OCI-LY3 (cell line): ENCODE measurements at regions not wholly inside any gene's neighbourhood (a gene's known extent, or its start where the extent isn't known, plus 50 kb on each side); places are given as distances from the start of the nearest gene placed in this dataset.
"Not testable (repeated sequence)": the region's sequence is repeated elsewhere in the genome, so short reads cannot be mapped to it uniquely, and the experiment has no call there.

Experiments
- H2AFZ ChIP-seq: fragments of 200-600, 300-600 bp; shearing (Covaris generic); 2 replicates; pipeline ENCODE4 v1.6.0; 2014; ENCODE audit warnings: antibody characterized with exemption, low read depth, low read length
- H3K27ac ChIP-seq: fragments of 200-600, 300-600 bp; sonication (generic); 2 replicates; pipeline ENCODE4 v1.5.1; 2014; ENCODE audit warnings: mild to moderate bottlenecking, low read length, moderate library complexity, mixed read lengths
- H3K27me3 ChIP-seq: fragments of 200-600, 300-600 bp; sonication (generic); 2 replicates; pipeline ENCODE4 v1.6.1; 2014; ENCODE audit warnings: low read depth, low read length, mixed read lengths
- H3K36me3 ChIP-seq: fragments of 200-600, 300-600 bp; sonication (generic); replicated peaks from 2 replicates; pipeline ENCODE3; 2014; ENCODE audit warnings: low read depth, low read length, mixed read lengths
- H3K4me1 ChIP-seq: fragments of 300-600, 200-600 bp; sonication (generic); 2 replicates; pipeline ENCODE4 v1.6.1; 2014; ENCODE audit warnings: low read length, mixed read lengths
- H3K4me2 ChIP-seq: fragments of 200-600, 300-600 bp; sonication (generic); 2 replicates; pipeline ENCODE4 v1.6.1; 2014; ENCODE audit warnings: low read length, mixed read lengths
- H3K4me3 ChIP-seq: fragments of 300-600, 200-600 bp; sonication (generic); 2 replicates; pipeline ENCODE4 v1.5.1; 2014; ENCODE audit warnings: antibody characterized with exemption, mild to moderate bottlenecking, low read length, moderate library complexity
- H3K79me2 ChIP-seq: fragments of 300-600, 200-600 bp; shearing (Covaris generic); 2 replicates; pipeline ENCODE4 v1.6.1; 2014; ENCODE audit warnings: mild to moderate bottlenecking, low read length, mixed read lengths
- H3K9ac ChIP-seq: fragments of 300-600, 200-600 bp; shearing (Covaris generic); 2 replicates; pipeline ENCODE4 v1.6.0; 2014; ENCODE audit warnings: mild to moderate bottlenecking, low read length, moderate library complexity
- H3K9me3 ChIP-seq: fragments of 200-600, 300-600 bp; shearing (Covaris generic); 2 replicates; pipeline ENCODE4 v1.6.1; 2014; ENCODE audit warnings: low read length, mixed read lengths; ENCODE audit not compliant: insufficient read depth
- H4K20me1 ChIP-seq: fragments of 200-600, 300-600 bp; sonication (generic); 2 replicates; pipeline ENCODE4 v1.6.1; 2016; ENCODE audit warnings: low read length, mixed read lengths; ENCODE audit not compliant: insufficient read depth
- EZH2phosphoT487 ChIP-seq: fragments of 200-600 bp; shearing (Covaris generic); IDR thresholded peaks from 2 replicates; pipeline ENCODE4 v1.6.1; 2018; ENCODE audit warnings: antibody characterized with exemption, mixed run types, low read depth
- TF ChIP-seq, protein P1 (sequence below): fragments of 200-600, 300-600 bp; sonication (generic); IDR thresholded peaks from 2 replicates; pipeline ENCODE4 v1.5.1; 2014; ENCODE audit warnings: antibody characterized with exemption, low read length, low read depth

DNA sequence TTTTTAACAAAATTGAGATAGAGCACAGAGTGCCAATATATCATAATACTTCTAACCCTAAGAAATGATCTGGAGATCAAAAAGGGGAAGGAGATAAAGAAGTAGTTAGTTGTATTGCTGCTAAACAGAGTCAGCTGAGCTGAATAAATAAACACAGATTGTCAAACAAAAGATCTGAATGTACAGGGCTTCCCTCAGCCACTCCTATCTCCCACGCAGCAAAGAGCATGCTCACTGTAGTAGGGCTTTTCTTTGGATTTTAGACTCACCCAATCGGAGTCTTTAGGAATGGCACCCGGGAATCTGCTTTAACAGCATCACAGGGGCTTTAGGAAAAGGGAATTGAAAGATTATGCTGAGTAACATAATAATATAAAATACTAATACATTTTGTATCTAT lies 222.2 kb upstream of the STXBP5 start:
- no peak overlapping the region for H2AFZ ChIP-seq
- no peaks in the 10 kb centered on the region for H4K20me1 ChIP-seq
- TF ChIP-seq, protein P1, sequence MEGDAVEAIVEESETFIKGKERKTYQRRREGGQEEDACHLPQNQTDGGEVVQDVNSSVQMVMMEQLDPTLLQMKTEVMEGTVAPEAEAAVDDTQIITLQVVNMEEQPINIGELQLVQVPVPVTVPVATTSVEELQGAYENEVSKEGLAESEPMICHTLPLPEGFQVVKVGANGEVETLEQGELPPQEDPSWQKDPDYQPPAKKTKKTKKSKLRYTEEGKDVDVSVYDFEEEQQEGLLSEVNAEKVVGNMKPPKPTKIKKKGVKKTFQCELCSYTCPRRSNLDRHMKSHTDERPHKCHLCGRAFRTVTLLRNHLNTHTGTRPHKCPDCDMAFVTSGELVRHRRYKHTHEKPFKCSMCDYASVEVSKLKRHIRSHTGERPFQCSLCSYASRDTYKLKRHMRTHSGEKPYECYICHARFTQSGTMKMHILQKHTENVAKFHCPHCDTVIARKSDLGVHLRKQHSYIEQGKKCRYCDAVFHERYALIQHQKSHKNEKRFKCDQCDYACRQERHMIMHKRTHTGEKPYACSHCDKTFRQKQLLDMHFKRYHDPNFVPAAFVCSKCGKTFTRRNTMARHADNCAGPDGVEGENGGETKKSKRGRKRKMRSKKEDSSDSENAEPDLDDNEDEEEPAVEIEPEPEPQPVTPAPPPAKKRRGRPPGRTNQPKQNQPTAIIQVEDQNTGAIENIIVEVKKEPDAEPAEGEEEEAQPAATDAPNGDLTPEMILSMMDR = no peak
- TF ChIP-seq EZH2phosphoT487 = no peak
- no peak overlapping the region for H3K27ac ChIP-seq
- H3K36me3 ChIP-seq = no peaks in the 10 kb centered on the region
- no peak overlapping the region for H3K4me2 ChIP-seq
- H3K9me3 ChIP-seq = no peaks in the 10 kb centered on the region
- no peaks in the 10 kb centered on the region for H3K4me1 ChIP-seq
- no peaks in the 10 kb centered on the region for H3K27me3 ChIP-seq
- no peak overlapping the region for H3K4me3 ChIP-seq
- H3K79me2 ChIP-seq = no peaks in the 10 kb centered on the region
- no peak overlapping the region for H3K9ac ChIP-seq

DNA sequence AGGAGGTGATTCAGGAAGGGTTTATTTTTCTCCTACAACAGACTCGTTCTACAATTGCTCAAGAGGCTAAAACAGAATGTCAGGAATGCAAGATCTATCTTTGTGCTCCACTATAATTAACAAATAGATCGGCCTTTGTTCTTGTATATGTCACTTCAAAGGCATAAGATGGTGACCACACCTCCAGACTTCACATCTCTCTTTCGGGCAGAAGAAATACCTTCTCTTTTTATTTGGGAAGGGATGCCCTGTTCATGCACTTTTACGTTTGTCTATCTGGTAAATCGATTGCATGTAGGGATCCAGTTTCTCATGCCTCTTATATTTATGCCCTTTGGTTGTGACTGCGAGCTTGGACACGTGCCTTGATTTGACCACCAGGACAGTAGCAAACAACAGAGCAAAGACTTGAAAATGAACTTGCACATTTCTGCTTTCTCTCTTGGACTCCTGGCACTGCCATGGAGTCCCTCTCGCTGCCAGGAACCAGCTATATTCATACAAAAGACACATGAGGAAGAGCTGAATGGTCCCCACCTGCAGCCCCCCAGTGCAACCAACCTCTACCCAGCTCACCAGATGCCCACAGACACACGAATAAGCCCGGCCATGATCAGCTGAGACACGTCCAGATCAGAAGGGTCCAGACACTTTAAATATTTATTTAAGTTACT lies 219.8 kb upstream of the STXBP5 start:
- Histone ChIP-seq H3K9me3 (no peaks in the 10 kb centered on the region), H3K4me3 (no peak overlapping the region), H2AFZ (no peak overlapping the region), H3K27me3 (no peaks in the 10 kb centered on the region), H3K79me2 (no peaks in the 10 kb centered on the region), H3K27ac (no peak overlapping the region), H3K4me1 (no peaks in the 10 kb centered on the region), H4K20me1 (no peaks in the 10 kb centered on the region), H3K36me3 (no peaks in the 10 kb centered on the region), H3K9ac (no peak overlapping the region), H3K4me2 (no peak overlapping the region)
- TF ChIP-seq, protein P1 = no peak
- TF ChIP-seq EZH2phosphoT487 = no peak

DNA sequence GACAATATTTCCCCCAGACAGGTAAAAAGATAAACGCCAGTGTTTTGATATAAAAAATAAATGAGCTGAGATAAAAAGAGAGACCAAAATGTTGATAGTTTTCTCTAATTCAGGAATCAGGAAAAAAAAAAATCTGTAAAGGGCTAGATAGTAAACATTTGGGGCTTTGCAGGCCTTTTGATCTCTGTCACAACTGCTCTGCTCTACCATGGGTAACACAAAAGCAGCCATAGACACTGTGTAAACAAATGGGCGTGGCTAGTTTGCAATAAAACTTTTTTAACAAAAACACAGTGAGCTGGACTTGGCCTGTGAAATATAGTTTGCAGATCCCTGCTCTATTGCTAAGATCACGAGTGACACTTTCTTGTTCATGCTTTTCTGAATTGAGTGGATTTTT lies 219.1 kb upstream of the STXBP5 start:
- H3K4me1 ChIP-seq = no peaks in the 10 kb centered on the region
- no peaks in the 10 kb centered on the region for H3K27me3 ChIP-seq

DNA sequence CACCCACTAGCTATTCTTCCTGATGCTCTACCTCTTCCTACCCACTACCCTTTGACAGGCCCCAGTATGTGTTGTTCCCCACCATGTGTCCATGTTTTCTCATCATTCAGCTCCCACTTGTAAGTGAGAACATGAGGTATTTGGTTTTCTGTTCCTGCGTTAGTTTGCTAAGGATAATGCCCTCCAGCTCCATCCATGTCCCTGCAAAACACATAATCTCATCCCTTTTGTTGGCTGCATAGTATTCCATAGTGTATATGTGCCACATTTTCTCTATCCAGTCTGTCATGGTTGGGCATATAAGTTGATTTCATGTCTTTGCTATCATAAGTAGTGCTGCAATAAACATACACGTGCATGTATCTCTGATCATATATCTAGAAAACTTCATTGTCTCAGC lies 218.3 kb upstream of the STXBP5 start:
- TF ChIP-seq, protein P1 = no peak
- Histone ChIP-seq H3K4me3 (no peak overlapping the region), H3K79me2 (no peaks in the 10 kb centered on the region), H4K20me1 (no peaks in the 10 kb centered on the region), H3K4me1 (no peaks in the 10 kb centered on the region), H3K27ac (no peak overlapping the region), H3K4me2 (no peak overlapping the region), H3K27me3 (no peaks in the 10 kb centered on the region), H3K36me3 (no peaks in the 10 kb centered on the region), H2AFZ (no peak overlapping the region), H3K9me3 (no peaks in the 10 kb centered on the region), H3K9ac (no peak overlapping the region)

More for the DNA sequence above, 219.1 kb upstream of the STXBP5 start:
- Histone ChIP-seq H3K9me3 (no peaks in the 10 kb centered on the region), H3K36me3 (no peaks in the 10 kb centered on the region), H4K20me1 (no peaks in the 10 kb centered on the region), H3K79me2 (no peaks in the 10 kb centered on the region), H2AFZ (no peak overlapping the region), H3K27ac (no peak overlapping the region), H3K9ac (no peak overlapping the region), H3K4me3 (no peak overlapping the region), H3K4me2 (no peak overlapping the region)
- no peak for TF ChIP-seq EZH2phosphoT487
- TF ChIP-seq, protein P1 = no peak

DNA sequence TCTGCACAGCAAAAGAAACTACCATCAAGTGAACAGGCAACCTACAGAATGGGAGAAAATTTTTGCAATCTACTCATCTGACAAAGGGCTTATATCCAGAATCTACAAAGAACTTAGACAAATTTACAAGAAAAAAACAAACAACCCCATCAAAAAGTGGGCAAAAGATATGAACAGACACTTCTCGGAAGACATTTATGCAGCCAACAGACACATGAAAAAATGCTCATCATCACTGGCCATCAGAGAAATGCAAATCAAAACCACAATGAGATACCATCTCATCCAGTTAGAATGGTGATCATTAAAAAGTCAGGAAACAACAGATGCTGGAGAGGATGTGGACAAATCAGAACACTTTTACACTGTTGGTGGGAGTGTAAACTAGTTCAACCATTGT lies 216.3 kb upstream of the STXBP5 start:
- H3K27ac ChIP-seq, H3K4me1 ChIP-seq: not testable (repeated sequence)

More for the DNA sequence above, 216.3 kb upstream of the STXBP5 start:
- H3K36me3 ChIP-seq, H3K79me2 ChIP-seq, H3K4me3 ChIP-seq, H3K9ac ChIP-seq, H3K4me2 ChIP-seq, H3K9me3 ChIP-seq, H3K27me3 ChIP-seq, H2AFZ ChIP-seq, H4K20me1 ChIP-seq: not testable (repeated sequence)
